ENCODE measurements at regions not wholly inside any gene's neighbourhood (a gene's known extent, or its start where the extent isn't known, plus 50 kb on each side); places are given as distances from the start of the nearest gene placed in this dataset.

GRCh38 chr1:238408737-238409136 is 518.0 kb upstream of the ZP4 start:
- no peak for TF ChIP-seq CTCF (IDR thresholded peaks at IDR 0.05; ENCODE audit: control insufficient read depth, extremely low read depth, insufficient read depth)

GRCh38 chr1:238406098-238406860 is 515.6 kb upstream of the ZP4 start:
- TF ChIP-seq CTCF (IDR thresholded peaks at IDR 0.05; ENCODE audit: control insufficient read depth, extremely low read depth, insufficient read depth): no peak
- no peak for DNase-seq (ENCODE audit: low read depth)
- no peak overlapping the region for H3K4me3 ChIP-seq (ENCODE audit: low read depth, low read length)

More at GRCh38 chr1:238408737-238409136, 518.0 kb upstream of the ZP4 start:
- no peak overlapping the region for H3K4me3 ChIP-seq (ENCODE audit: low read depth, low read length)
- no peak for DNase-seq (ENCODE audit: low read depth)

GRCh38 chr1:238404921-238405320 is 514.2 kb upstream of the ZP4 start:
- no peak for DNase-seq (ENCODE audit: low read depth)
- no peak overlapping the region for H3K4me3 ChIP-seq (ENCODE audit: low read depth, low read length)
- no peak for TF ChIP-seq CTCF (IDR thresholded peaks at IDR 0.05; ENCODE audit: control insufficient read depth, extremely low read depth, insufficient read depth)

GRCh38 chr1:238404481-238404880 is 513.8 kb upstream of the ZP4 start:
- no peak for DNase-seq (ENCODE audit: low read depth)
- no peak overlapping the region for H3K4me3 ChIP-seq (ENCODE audit: low read depth, low read length)
- no peak for TF ChIP-seq CTCF (IDR thresholded peaks at IDR 0.05; ENCODE audit: control insufficient read depth, extremely low read depth, insufficient read depth)

GRCh38 chr1:238401144-238401543 is 510.4 kb upstream of the ZP4 start:
- H3K4me3 ChIP-seq (ENCODE audit: low read depth, low read length): no peak overlapping the region
- no peak for TF ChIP-seq CTCF (IDR thresholded peaks at IDR 0.05; ENCODE audit: control insufficient read depth, extremely low read depth, insufficient read depth)
- DNase-seq (ENCODE audit: low read depth): no peak

- no peak overlapping the region for H3K4me3 ChIP-seq (ENCODE audit: low read depth, low read length)
- TF ChIP-seq CTCF (IDR thresholded peaks at IDR 0.05; ENCODE audit: control insufficient read depth, extremely low read depth, insufficient read depth): no peak
- no peak for DNase-seq (ENCODE audit: low read depth)
Measured at GRCh38 chr1:238399558-238399957, 508.8 kb upstream of the ZP4 start.

GRCh38 chr1:238396140-238396539 is 505.4 kb upstream of the ZP4 start:
- TF ChIP-seq CTCF (IDR thresholded peaks at IDR 0.05; ENCODE audit: control insufficient read depth, extremely low read depth, insufficient read depth): no peak
- no peak overlapping the region for H3K4me3 ChIP-seq (ENCODE audit: low read depth, low read length)
- DNase-seq (ENCODE audit: low read depth): no peak
